IMR-90 (cell line): ENCODE measurements at regions not wholly inside any gene's neighbourhood (a gene's known extent, or its start where the extent isn't known, plus 50 kb on each side); places are given as distances from the start of the nearest gene placed in this dataset.

ENCODE experiments used
- ATAC-seq: fragments of 200-7000 bp; cut with Tn5 transposase; 2 replicates; pipeline ENCODE4 v1.9.1; 2020; ENCODE audit warnings: low read depth, mild to moderate bottlenecking, moderate library complexity
- BruUV-seq: library from RNA; stranded (reverse); fragments of 400-500 nt; replicated peaks from 2 replicates; lab custom pipeline; 2021; lab: Mats Ljungman, UMichigan
- CTCF ChIA-PET: fragments of 300-600 bp; formaldehyde crosslinking; extraction: SDS; loops from one replicate; lab custom pipeline; 2021; ENCODE audit warnings: antibody characterized with exemption; lab: Yijun Ruan, JAX
- POLR2A ChIA-PET: fragments of 300-600 bp; sonication (Branson Sonifier 250); formaldehyde crosslinking; loops from one replicate; lab custom pipeline; 2022; ENCODE audit warnings: antibody characterized with exemption; ENCODE audit not compliant: unreplicated experiment; lab: Charles Lee
- DNase-seq: peaks from one replicate; pipeline ENCODE4 v3.0.0; 2013
- H2AFZ ChIP-seq: replicated peaks from 2 replicates; pipeline ENCODE3; 2013; ENCODE audit warnings: low read length, mild to moderate bottlenecking; ENCODE audit not compliant: poor library complexity
- H2AK5ac ChIP-seq: 2 replicates; pipeline ENCODE4 v1.6.1; 2013; ENCODE audit warnings: low read depth, low read length, inconsistent platforms
- H2AK9ac ChIP-seq: replicated peaks from 2 replicates; pipeline ENCODE3; 2013; ENCODE audit warnings: mild to moderate bottlenecking, low read depth, low read length, moderate library complexity; ENCODE audit not compliant: poor library complexity
- H2BK120ac ChIP-seq: 2 replicates; pipeline ENCODE4 v1.6.1; 2013; ENCODE audit warnings: low read depth, low read length, inconsistent platforms
- H2BK15ac ChIP-seq: 3 replicates; pipeline ENCODE4 v1.6.1; 2013; ENCODE audit warnings: low read depth, low read length, inconsistent platforms
- H2BK20ac ChIP-seq: 2 replicates; pipeline ENCODE4 v1.6.1; 2013; ENCODE audit warnings: low read depth, mild to moderate bottlenecking, inconsistent platforms, low read length, moderate library complexity
- H2BK5ac ChIP-seq: 2 replicates; pipeline ENCODE4 v1.6.1; 2013; ENCODE audit warnings: mild to moderate bottlenecking, low read depth, low read length, inconsistent platforms; ENCODE audit not compliant: poor library complexity, severe bottlenecking
- H3K14ac ChIP-seq: replicated peaks from 2 replicates; pipeline ENCODE4 v1.6.1; 2013; ENCODE audit warnings: low read depth, low read length, inconsistent platforms
- H3K18ac ChIP-seq: 2 replicates; pipeline ENCODE4 v1.6.1; 2013; ENCODE audit warnings: low read depth, low read length, control low read depth
- H3K23ac ChIP-seq: 2 replicates; pipeline ENCODE4 v1.6.1; 2013; ENCODE audit warnings: low read depth, low read length, inconsistent platforms
- H3K27ac ChIP-seq: 2 replicates; pipeline ENCODE4 v1.5.1; 2013; ENCODE audit warnings: mild to moderate bottlenecking, control low read depth, low read length; ENCODE audit not compliant: insufficient read depth
- H3K27me3 ChIP-seq: 2 replicates; pipeline ENCODE4 v1.6.1; 2013; ENCODE audit warnings: low read length; ENCODE audit not compliant: control insufficient read depth, insufficient read depth
- H3K36me3 ChIP-seq: 2 replicates; pipeline ENCODE4 v1.6.1; 2013; ENCODE audit warnings: low read length, mixed read lengths; ENCODE audit not compliant: control insufficient read depth, insufficient read depth
- H3K4ac ChIP-seq: 2 replicates; pipeline ENCODE4 v1.6.1; 2013; ENCODE audit warnings: low read depth, low read length, inconsistent platforms
- H3K4me1 ChIP-seq: 2 replicates; pipeline ENCODE4 v1.6.1; 2013; ENCODE audit warnings: low read length, mixed read lengths; ENCODE audit not compliant: control insufficient read depth, insufficient read depth
- H3K4me2 ChIP-seq: 2 replicates; pipeline ENCODE4 v1.6.1; 2013; ENCODE audit warnings: low read depth, mild to moderate bottlenecking, control low read depth, low read length, moderate library complexity
- H3K4me3 ChIP-seq: 2 replicates; pipeline ENCODE4 v1.5.1; 2013; ENCODE audit warnings: low read depth, mild to moderate bottlenecking, control low read depth, low read length, moderate library complexity; ENCODE audit not compliant: insufficient read depth
- H3K56ac ChIP-seq: 2 replicates; pipeline ENCODE4 v1.6.1; 2013; ENCODE audit warnings: low read length, inconsistent platforms; ENCODE audit not compliant: insufficient read depth; ENCODE audit errors: extremely low read depth
- H3K79me1 ChIP-seq, 2 experiments: 2 replicates each; pipeline ENCODE4 v1.6.1; 2013; ENCODE audit warnings: low read length in 2 of 2, inconsistent platforms in 1 of 2, low read depth in 1 of 2
- H3K9ac ChIP-seq: 2 replicates; pipeline ENCODE4 v1.6.1; 2013; ENCODE audit warnings: low read depth, low read length, control low read depth
- H3K9me1 ChIP-seq: 2 replicates; pipeline ENCODE4 v1.6.1; 2013; ENCODE audit warnings: low read length, inconsistent platforms; ENCODE audit not compliant: insufficient read depth
- H3K9me3 ChIP-seq: 2 replicates; pipeline ENCODE4 v1.6.1; 2013; ENCODE audit warnings: low read length; ENCODE audit not compliant: control insufficient read depth, insufficient read depth
- H4K20me1 ChIP-seq: 2 replicates; pipeline ENCODE4 v1.6.1; 2013; ENCODE audit warnings: low read length, inconsistent platforms; ENCODE audit not compliant: insufficient read depth
- H4K5ac ChIP-seq: 2 replicates; pipeline ENCODE4 v1.6.1; 2013; ENCODE audit warnings: mild to moderate bottlenecking, low read depth, low read length, control low read depth
- H4K8ac ChIP-seq, 2 experiments: 2 replicates each; pipeline ENCODE4 v1.6.1; 2013; ENCODE audit warnings: low read depth in 2 of 2, low read length in 2 of 2, control low read depth in 1 of 2, inconsistent platforms in 1 of 2
- H4K91ac ChIP-seq: 2 replicates; pipeline ENCODE4 v1.6.1; 2013; ENCODE audit warnings: low read depth, low read length, inconsistent platforms; ENCODE audit not compliant: insufficient read depth
- CHD1 ChIP-seq: IDR thresholded peaks from 2 replicates; pipeline ENCODE4 v1.6.1; 2012; ENCODE audit warnings: low read depth, low read length, improper control_type of control experiment
- MAFK ChIP-seq: IDR thresholded peaks from 2 replicates; pipeline ENCODE4 v1.6.1; 2012; ENCODE audit warnings: low read depth, low read length, improper control_type of control experiment
- MAZ ChIP-seq: IDR thresholded peaks from 2 replicates; pipeline ENCODE4 v1.6.1; 2012; ENCODE audit warnings: low read depth, mild to moderate bottlenecking, low read length, improper control_type of control experiment, moderate library complexity, borderline replicate concordance
- RFX5 ChIP-seq: IDR thresholded peaks from 2 replicates; pipeline ENCODE4 v1.8.0; 2012; ENCODE audit warnings: low read depth, mild to moderate bottlenecking, low read length, moderate library complexity
- USF2 ChIP-seq: fragments of 150-350 bp; IDR thresholded peaks from 2 replicates; pipeline ENCODE4 v1.6.1; 2017; ENCODE audit warnings: mild to moderate bottlenecking, antibody characterized with exemption, low read length, low read depth
- whole genome bisulfite sequencing, 2 experiments: methylation state at CpG; one replicate each; pipeline versions ENCODE4 v1.1.5 to v1.1.7; 2013; ENCODE audit warnings: missing lambda C conversion rate in 2 of 2; ENCODE audit not compliant: insufficient read length in 1 of 2; ENCODE audit errors: extremely low coverage in 2 of 2; 5-methylcytosine and 5-hydroxymethylcytosine counted together
- dilution Hi-C: fragments of 300-500 bp; cut with HindIII; formaldehyde crosslinking; loops from one replicate; pipeline ENCODE4 v1.14.3; 2018; ENCODE audit warnings: low sequenced_read_pairs; ENCODE audit not compliant: unreplicated experiment
- in situ Hi-C: fragments of 300-500 bp; cut with MboI; formaldehyde crosslinking; loops from 3 replicates; pipeline ENCODE4 v1.14.3; 2019; ENCODE audit warnings: low sequenced_read_pairs, inconsistent platforms, mixed read lengths
- intact Hi-C: fragments of 100-400 bp; cut with micrococcal nuclease; formaldehyde crosslinking; loops from 2 replicates; pipeline ENCODE4 v1.10.0; 2022

- H3K4me1 ChIP-seq: peaks cover 11% of the 10 kb centered on the region; the same call in 1 of the 2 replicates
- in situ Hi-C loops (no loop called here), intact Hi-C loops (no loop called here), dilution Hi-C loops (no loop called here)
- H2AK5ac ChIP-seq: no peak overlapping the region
- no peaks in the 10 kb centered on the region; the same call in 1 of the 2 replicates for H3K36me3 ChIP-seq
- H3K9ac ChIP-seq: no peak overlapping the region
- no peak overlapping the region for H3K23ac ChIP-seq
- no peak overlapping the region for H2BK5ac ChIP-seq
- H4K8ac ChIP-seq: no peak overlapping the region
- no peak overlapping the region for H3K18ac ChIP-seq
- peaks cover 70% of the 10 kb centered on the region for H4K20me1 ChIP-seq
- H3K4ac ChIP-seq: no peak overlapping the region
- H2BK20ac ChIP-seq: no peak overlapping the region
- WGBS, 2 experiments: 75% methylated on average over 2 of the region's 3 CpGs; no CpG with 5 or more reads in 1 of the 2 experiments
- H3K27ac ChIP-seq: no peak overlapping the region
- H2AFZ ChIP-seq: no peak overlapping the region
- no peak overlapping the region for H2BK120ac ChIP-seq
- peaks cover 19% of the 10 kb centered on the region for H3K9me1 ChIP-seq
- no peak overlapping the region for H2AK9ac ChIP-seq
- no peak overlapping the region for H4K91ac ChIP-seq
- no peak overlapping the region for H3K56ac ChIP-seq
- H3K4me3 ChIP-seq: no peak overlapping the region
- CTCF ChIA-PET: no interaction called here
- no peak overlapping the region for H3K14ac ChIP-seq
- no peak overlapping the region for H3K4me2 ChIP-seq
- ATAC-seq (no peak), DNase-seq (no peak)
- POLR2A ChIA-PET: no interaction called here
- H4K5ac ChIP-seq: no peak overlapping the region
- H2BK15ac ChIP-seq: no peak overlapping the region
- H3K79me1 ChIP-seq: peaks cover 43 to 72% of the 10 kb centered on the region in 2 experiments
- H3K9me3 ChIP-seq: no peaks in the 10 kb centered on the region
- no peaks in the 10 kb centered on the region for H3K27me3 ChIP-seq
- TF ChIP-seq RFX5 (no peak), USF2 (no peak), MAFK (no peak), CHD1 (no peak), MAZ (no peak)
- BruUV-seq: no TSS peak
Measured at GRCh38 chr1:201610858-201611257, 71.9 kb downstream of the NAV1 start.
